ENCODE measurements at regions not wholly inside any gene's neighbourhood (a gene's known extent, or its start where the extent isn't known, plus 50 kb on each side); places are given as distances from the start of the nearest gene placed in this dataset.

GRCh38 chr9:75628952-75629351 lies 261.5 kb upstream of the PCSK5 start:
- TF ChIP-seq ZFP37 (tag by site-specific recombination; IDR thresholded peaks at IDR 0.05), result no peak
- TF ChIP-seq ZNF449 (tag by site-specific recombination; IDR thresholded peaks at IDR 0.05), result no peak
- no peak for TF ChIP-seq ZNF16 (tag by site-specific recombination; IDR thresholded peaks at IDR 0.05; ENCODE audit: low read depth)
- TF ChIP-seq YY1 (tag by site-specific recombination; IDR thresholded peaks at IDR 0.05), result no peak
- TF ChIP-seq CTCF (tag by site-specific recombination; IDR thresholded peaks at IDR 0.05), result no peak
- TF ChIP-seq ZNF350 (tag by site-specific recombination; IDR thresholded peaks at IDR 0.05), result no peak
- no peak for TF ChIP-seq TRIM28 (IDR thresholded peaks at IDR 0.05; ENCODE audit: borderline replicate concordance, low read length)
- TF ChIP-seq KLF1 (tag by site-specific recombination; IDR thresholded peaks at IDR 0.05), result no peak
- no peak for TF ChIP-seq PRDM4 (tag by site-specific recombination; IDR thresholded peaks at IDR 0.05)

All from HEK293 (cell line).